ENCODE measurements at regions not wholly inside any gene's neighbourhood (a gene's known extent, or its start where the extent isn't known, plus 50 kb on each side); places are given as distances from the start of the nearest gene placed in this dataset.
"Not testable (repeated sequence)": the region's sequence is repeated elsewhere in the genome, so short reads cannot be mapped to it uniquely, and the experiment has no call there.

DNA sequence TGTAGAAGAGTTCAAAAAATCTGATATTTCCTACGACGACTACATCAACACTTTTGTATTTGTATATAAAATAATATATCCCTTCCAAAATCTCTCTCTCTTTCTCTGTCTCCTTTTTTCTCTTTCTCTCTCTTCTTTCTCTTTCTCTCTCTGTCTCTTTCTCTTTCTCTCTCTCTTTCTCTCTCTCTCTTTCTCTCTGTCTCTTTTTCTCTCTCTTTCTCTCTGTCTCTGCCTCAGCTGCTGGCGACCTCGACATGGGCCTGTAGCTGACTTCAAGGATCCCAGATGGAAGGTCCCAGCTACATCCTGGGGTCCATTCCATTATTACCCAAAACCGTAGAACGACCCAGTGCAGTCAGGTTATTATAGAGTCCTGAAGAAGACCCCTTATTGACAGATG is 90.0 kb downstream of the CD24 start:
- DNase-seq (ENCODE audit: low spot score), result no peak

DNA sequence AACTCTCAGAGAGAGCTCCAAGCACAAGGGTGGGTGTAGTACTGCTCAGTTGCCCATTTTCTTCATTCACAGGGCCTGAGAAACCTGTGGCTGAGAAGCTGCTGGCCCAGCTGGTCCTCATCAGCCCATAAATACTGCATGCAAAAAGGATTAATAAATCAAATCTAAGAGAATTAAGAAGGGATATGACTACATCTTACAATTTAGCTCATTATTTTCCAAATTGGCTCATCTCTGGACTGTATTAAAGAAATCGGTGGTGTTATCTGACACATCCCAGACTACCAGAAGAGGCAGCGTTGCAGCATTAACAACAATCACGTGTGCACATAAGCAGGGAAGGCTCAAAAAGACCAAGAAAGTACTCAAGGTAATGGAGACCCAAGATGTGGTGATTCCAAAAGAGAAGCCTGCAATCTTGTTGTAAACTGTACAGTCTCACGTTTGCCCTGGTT is 90.7 kb downstream of the CD24 start:
- DNase-seq (ENCODE audit: low spot score), result no peak

DNA sequence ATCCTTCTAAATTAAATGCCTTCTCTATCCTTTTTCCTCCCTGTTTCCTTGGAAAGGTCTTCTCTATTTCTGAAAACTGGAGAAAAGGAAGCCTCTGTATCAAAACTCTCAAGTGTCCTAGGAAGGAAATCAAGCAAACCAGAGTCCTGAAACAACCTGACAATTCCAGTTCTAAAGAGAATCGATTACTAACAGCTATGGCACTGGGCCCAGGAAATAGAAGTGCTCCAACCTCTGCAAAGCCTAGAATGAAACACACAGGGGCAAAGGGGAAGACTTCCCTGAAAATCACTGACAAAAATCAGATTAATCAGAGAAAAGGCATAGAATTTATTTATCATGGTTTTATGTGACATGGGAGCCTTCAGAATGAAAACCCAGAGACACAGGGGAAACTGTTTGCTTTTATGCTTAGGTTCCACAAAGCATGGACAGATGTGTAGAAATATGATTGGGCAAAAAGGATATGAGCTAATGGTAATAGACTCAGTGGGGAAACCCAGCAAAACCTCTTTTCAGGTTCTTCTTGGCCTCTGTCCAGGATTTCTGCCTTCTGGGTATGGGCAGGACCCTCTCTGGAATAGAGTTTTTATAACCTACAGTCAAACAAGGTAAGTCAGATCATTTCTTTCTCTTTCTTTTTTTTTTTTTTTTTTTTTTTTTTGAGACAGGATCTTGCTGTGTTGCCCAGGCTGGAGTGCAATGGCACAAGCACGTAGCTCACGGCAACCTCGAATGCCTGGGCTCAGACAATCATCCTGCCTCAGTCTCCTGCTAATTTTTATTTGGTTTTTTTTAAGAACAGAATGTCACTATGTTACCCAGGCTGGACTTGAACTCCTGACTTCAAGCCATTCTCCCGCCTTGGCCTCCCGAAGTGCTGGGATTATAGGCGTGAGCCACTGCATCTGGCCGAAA is 91.7 kb downstream of the CD24 start:
- DNase-seq (ENCODE audit: low spot score), result no peak

DNA sequence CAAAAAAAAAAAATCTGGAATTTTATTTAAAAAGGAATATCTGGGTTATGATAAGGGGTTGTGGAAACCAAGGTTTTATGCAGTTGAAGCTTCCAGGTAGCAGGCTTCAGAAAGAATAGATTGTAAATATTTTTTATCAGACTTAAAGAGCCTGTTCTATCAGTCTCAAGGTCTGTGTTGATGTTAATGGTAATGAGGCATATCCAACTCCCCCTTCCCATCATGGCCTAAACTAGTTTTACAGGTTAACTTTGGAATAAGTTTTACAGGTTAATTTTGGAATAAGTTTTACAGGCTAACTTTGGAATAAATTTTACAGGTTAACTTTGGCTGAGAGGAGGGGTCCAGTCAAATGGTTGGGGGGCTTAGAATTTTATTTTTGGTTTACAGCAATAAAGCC is 92.4 kb downstream of the CD24 start:
- DNase-seq (ENCODE audit: low spot score), result no peak

DNA sequence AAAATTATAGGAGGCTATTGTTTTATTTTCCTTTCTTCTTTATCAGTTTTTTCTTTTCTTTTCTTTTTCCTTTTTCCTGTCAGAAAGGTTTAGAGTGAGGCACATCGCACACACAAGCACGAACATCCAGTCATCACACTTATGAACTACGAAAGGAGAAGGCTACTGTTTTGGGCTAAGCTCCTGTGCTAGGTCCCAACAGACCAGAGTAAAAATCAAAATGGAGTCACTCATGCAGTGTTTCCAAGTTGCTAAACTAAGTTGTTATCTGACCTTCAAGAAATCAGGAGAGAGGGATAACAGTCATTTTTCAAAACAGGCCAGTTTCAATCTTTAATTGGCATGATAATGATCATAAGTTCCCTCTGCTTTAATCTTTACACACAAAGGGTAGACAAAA is 93.6 kb downstream of the CD24 start:
- no peak for DNase-seq (ENCODE audit: low spot score)

DNA sequence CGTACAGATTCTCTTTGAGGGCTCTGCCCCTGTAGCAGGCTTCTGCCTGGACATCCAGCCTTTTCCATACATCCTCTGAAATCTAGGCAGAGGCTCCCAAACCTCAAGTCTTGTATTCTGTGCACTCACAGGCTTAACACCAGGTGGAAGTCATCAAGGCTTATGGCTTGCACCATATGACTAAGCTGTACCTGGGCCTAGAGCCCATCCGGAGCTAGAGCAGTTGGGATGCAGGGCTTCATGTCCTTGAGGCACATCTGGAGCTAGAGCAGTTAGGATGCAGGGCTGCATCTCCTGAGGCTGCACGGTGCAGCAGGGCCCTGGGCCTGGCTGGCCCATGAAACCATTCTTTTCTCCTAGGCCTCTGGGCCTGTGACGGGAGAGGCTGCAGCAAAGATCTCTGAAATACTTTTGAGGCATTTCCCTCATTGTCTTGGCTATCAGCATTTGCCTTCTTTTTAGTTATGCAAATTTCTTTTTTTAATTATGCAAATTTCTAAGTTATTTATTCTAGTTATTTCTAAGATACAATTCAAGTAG is 98.7 kb downstream of the CD24 start:
- no peak for DNase-seq (ENCODE audit: low spot score)

DNA sequence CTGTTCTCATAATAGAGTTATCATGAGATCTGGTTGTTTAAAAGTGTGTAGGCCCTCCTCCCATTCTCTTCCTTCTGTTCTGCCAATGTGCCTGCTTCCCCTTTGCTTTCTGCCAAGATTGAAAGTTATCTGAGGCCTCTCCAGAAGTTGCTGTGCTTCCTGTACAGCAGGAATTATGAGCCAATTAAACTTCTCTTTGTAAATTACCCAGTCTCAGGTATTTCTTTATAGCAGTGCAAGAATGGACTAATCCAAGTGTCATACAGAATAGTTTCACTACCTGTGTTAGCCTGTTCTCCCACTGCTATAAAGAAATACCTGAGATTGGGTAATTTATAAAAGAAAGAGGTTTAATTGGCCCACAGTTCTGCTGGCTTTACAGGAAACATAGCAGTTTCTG is 100.0 kb downstream of the CD24 start:
- DNase-seq (ENCODE audit: low spot score), result no peak

DNA sequence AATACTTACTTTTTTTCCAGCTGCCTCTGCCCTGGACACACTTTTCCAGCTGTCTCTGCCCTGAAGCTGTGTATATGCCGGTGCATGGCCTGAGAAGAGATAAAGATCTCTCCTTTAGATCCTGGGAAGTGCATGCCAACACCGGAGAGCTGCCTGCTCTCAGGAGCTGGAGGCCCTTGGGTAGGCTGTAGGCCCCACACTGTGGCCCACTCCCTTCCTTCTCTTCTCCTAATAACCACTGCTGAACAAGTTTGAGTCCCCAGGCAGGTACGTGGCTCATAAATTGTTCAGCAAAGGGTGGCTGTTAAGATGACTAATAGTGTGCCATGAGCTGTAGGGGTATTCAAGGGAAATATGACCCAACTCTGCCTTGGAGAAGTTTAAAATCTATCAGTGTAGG is 102.5 kb downstream of the CD24 start:
- DNase-seq (ENCODE audit: low spot score), result no peak

DNA sequence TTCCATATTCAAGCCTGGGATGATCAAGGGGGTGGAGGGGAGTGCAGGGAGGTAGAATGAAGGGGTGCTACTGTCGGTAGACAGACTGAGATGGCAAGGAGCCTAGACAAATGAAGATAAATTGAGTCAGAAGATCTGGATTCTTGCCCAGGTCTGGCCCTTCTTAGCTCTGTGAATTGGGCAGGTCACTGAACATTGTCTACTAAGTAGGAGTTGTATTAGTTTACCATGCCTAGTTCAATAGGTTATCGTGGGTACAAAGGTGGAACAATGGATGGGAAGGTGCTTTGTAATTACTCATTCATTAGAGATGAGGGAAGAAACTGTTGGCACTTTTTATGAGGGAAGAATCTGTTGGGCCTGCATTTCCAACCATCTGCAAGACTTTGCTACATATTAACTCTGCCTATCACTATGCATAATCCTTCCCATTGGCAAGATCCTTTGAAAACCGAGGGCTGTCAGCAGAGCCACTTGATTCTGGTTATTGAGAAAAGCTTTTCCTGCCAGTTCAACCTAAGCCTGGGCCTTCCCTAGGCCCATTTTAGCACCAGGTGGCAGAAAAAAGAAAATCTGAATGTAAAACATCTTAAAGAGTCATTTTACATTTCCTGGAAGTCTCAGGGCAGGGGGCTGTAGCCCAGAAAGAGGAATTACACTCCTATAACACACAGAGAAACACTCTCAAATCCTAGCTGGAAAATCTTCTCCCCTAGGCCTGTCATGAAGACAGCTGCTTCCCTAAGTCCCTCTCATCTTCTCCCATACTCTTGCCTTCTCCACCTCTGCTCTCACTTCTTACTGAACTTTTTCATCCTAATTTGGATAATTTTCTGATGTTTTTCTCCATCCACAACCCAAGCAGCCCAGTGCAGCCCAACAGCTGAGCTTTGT is 103.5 kb downstream of the CD24 start:
- no peak for DNase-seq (ENCODE audit: low spot score)

DNA sequence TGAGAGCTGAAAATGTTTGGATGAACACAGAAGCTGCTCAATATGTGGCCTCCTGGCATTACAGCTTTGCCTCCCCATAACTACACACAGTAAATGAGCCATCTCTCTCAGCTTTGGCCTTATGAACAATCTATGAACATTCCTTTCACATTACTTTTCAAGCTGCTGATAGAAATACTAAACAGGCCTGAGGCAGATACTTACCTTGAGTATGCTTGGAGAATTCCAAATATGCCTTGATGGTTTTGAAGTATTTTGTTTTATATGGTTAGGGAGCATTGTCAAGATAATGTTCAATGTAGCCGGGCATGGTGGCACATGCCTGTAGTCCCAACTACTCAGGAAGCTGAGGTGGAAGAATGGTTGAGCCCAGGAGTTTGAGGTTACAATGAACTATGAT is 104.5 kb downstream of the CD24 start:
- no peak for DNase-seq (ENCODE audit: low spot score)

DNA sequence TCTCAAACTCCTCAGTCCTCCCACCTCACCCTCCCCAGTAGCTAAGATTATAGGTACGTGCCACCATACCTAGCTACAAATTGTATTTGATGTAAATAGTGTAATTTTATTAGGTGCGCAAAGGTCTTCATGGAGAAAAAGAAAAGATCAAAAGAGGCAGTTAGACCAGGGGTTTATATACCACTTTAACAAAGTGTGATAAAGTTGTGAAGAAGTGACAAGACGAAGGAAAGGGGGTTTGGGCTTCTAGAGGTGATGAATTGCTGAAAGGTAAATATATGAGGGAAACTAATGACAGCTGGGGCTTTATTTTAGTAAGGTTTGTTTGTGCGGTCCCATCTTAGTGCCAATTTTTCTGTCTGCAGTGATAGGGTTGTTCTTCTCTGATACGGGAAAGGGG is 105.3 kb downstream of the CD24 start:
- no peak for DNase-seq (ENCODE audit: low spot score)

DNA sequence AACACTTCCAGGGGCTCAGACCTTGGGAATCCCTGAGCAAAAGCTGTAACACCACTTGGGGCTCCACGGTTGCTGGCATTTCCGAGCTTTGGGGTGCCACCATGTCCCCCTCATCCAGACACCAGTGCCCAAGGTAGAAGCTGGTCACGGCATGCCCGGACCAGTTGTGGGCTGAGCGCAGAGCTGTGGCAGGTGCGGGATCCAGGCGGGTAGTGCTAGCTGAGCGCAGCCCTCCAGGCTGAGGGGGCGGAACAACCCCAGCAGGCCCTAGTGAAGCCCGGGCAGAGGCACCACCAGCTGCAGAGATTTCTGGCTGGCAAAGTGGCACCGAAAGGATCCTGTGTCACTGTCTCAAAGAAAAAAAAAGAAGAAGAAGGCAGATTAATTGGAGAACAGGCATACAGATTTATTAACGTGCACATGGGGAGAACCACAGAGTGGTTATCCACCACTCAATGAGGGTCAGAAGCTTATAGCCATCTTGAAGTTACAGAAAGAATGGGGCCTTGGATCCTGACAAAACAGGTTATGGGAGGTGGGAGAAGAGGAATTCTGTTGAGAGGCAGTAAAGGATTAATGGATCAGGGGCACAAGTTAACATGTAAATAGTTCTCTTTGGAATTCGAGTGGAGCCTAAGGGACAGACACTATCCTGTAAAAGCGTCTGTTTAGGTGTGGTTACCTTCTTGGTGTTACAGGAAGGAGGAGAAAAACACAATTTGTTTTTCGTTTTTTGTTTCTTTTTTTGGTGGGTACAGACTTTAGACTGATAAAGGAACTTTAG is 107.5 kb downstream of the CD24 start:
- DNase-seq (ENCODE audit: low spot score), result no peak

DNA sequence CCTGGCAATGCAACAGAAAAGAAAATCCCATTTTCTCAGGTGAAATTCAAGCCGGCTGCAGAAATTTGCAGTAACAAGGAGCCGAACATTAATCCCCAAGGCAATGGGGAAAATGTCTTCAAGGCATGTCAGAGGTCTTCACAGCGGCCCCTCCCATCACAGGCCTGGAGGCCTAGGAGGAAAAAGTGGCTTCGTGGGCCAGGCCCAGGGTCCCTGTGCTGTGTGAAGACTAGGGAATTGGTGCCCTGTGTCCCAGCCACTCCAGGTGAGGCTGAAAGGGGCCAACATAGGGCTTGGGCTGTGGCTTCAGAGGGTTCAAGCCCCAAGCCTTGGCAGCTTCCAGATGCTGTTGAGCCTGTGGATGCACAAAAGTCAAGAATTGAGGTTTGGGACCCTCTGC is 111.7 kb downstream of the CD24 start:
- DNase-seq (ENCODE audit: low spot score), result no peak

DNA sequence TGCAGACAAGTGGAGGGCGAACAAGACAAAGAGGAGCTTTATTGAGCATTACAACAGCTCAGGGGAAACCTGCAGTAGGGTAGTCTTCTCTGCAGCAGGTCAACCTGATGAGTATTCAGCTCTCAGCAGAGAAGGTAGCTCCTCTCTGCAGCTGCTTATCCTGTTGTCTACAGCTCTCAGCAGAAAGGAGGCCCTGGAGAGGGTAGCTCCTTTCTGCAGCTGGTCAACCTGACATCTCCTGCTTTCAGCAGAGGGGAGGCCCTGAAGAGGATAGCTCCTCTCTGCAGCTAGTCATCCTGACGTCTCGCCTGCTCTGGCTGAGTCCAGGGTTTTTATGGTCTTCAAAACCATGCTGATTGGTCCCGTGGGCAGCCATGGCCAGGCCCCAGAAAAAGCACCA is 113.6 kb downstream of the CD24 start:
- no peak for DNase-seq (ENCODE audit: low spot score)

DNA sequence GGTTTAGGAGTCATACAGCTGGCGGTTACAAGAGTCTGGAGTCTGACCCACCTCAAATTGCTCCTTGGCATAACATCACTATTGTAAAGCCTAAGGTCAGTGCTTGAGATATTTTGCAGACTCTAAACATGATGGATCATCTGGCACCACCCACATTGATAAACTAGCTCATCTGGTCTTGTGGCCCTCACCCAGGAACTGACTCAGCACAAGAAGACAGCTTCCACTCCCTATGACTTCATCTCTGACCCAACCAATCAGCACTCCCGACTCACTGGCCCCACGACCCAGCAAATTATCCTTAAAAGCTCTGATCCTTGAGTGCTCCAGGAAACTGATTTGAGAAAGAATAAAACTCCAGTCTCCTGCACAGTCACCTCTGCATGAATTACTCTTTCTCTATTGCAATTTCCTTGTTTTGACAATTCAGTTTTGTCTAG is 115.9 kb downstream of the CD24 start:
- no peak for DNase-seq (ENCODE audit: low spot score)

DNA sequence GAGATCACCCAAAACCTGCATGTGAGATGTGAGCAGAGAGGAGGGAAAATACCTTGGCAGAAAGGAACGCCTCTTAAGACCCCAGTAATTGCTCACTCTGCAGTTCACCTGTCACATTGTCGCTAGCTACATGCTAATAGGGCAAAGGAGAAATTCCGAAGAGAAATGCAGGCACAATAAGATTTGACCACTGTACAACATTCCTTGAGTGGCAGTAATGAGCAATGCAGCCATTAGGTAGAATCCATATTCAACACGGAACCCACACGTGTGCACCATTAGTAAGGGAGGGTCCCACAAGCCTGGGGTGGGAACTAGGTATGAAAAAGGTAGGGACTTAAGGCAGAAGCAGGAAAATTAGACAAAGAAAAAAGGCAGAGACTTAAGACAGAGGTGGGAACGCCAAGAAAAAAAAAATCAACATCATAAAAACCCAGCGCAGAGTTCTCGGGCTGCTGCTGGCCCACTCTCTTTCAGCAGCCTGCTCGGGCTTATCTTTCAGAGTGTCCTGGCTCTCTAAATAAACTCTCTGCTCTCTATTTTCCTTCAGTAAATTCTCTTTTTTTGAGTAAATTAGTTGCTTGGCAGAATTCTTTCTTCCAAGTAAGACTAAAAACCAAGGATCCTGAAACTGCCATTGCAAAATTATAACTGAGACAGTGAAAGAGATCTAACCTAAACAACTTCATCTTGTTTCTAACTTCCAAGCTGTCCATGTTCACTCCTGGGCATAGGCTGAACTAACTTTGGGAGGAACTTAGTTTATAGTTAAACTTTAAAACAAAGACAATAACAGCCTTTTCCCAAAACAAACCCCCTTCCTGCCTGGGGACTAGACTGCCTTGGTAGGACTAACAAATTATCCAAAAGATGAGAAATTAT is 116.5 kb downstream of the CD24 start:
- no peak for DNase-seq (ENCODE audit: low spot score)

DNA sequence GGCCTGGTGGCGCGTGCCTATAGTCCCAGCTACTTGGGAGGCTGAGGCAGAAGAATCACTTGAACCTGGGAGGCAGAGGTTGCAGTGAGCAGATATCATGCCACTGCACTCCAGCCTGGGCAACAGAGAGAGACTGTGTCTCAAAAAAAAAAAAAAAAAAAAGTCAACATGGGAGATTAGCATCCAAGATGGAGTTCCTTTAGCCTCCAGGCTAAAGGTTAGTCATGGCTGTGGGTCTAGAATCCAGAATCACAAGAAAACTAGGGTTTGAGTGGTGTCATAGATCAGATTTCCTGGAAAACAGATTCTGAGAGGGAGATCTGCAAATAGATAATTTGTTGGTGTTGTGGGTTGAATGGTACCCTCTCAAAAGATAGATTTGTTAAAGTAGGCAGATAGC is 117.2 kb downstream of the CD24 start:
- DNase-seq (ENCODE audit: low spot score), result not testable (repeated sequence)

DNA sequence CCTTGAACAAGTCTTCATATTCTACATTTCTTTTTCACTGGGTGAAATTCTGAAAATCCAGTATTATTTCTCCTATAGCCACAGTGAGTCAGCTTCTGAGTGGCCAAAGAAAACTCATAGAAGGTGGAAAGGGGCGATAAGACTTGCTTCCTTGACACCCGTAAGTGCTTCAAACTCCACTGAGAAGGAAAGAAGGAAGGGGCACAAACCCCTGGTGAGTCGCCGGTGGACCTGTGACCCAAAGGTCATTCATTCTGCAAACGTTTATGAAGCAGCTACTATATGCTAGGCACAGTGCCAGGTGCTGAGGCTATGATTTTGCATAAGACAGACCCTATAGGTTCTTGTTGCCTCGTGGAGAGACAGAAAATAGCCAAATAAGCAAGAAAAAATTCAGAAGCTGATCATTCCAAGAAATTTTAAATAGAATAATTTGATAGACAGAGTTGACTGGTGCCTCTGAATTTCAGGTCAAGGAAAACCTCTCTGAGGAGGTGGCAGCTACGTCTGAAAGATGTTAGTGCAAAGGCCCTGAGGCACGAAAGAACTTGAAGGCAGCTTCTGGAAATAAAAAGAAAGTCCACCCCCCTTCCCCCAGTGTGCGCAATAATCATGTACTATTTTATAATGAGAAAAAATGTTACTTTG is 118.2 kb downstream of the CD24 start:
- DNase-seq (ENCODE audit: low spot score), result no peak

DNA sequence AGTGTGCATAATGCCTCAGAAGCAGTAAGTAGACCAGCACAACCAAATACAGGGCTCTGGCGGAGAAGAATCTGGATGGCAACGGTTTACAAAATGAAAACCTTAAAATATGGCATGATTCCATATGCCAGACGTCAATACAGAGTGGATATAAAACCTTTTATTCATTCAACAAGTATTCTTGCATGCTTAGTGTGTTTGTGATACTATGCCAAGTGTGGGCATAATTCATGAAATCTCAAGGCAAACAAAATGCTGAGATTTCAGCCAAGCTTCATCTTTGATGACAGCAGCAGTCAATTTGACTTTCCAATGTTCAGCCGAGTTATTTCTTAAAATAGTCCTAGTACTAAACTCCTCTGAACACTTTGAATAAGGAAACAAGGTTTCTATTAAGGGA is 119.4 kb downstream of the CD24 start:
- DNase-seq (ENCODE audit: low spot score), result no peak

DNA sequence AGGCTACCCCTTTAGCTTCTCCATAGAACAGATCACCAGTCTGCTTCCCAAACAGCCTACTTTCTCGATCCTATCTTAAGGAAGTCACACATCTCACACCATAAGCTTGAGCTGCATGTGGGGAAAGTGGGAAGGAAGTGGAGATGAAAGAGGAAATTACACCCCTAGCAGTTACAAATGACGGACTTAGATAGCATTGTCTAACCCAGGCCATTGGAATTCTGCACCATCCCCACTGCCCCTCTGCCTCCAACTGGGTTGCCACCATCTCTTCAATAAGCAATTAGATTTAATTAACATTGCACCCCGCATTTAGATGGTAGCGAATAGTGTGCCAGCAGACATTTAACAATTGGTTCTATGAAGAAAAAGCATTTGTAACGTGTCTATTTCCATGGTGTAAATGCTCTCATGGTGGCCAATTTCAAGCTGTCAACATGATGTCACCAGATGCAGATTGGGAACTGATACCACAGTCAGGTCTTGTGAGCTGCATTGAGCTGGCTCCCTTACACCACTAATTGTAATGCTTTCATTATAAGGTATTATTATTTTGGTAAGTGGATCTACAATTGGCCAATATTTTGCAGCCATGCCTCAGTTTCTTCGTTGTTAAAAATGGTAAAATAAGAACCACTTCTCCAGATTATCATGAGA is 124.7 kb downstream of the CD24 start:
- DNase-seq (ENCODE audit: low spot score), result no peak
